ENCODE measurements at regions not wholly inside any gene's neighbourhood (a gene's known extent, or its start where the extent isn't known, plus 50 kb on each side); places are given as distances from the start of the nearest gene placed in this dataset.
"Not testable (repeated sequence)": the region's sequence is repeated elsewhere in the genome, so short reads cannot be mapped to it uniquely, and the experiment has no call there.

DNA sequence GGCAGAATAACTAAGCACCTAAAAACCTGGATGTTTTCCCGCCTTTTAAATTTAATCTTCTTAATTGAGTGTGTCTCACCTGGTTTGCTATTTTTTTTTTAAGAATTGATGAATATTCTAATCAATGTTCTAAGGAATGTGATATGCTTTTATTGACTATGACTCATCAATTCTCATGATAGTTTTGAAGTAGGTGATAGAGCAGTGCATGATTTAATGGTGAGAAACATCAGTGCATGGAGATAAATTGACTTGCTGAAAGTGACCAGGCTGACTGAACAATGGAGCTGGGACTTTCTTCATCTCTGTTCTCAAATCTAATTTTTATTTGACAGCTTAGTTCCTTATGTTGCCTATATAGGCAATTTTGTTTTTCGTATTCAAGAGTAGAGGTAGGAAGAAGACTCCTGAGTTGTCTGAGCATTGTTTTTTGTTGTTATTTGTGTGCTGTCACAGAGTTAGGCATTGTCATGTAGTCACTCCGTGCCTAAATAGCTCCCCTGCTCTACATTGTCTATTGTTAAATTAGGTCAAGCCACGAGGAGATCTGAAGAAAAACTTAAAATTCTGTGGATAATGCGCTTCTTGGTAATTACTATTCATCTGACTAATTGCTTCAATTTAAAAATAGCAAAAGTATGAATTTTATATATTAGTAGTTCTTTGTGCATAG lies 59.0 kb upstream of the NUTM2F start:
- DNase-seq: not testable (repeated sequence)

DNA sequence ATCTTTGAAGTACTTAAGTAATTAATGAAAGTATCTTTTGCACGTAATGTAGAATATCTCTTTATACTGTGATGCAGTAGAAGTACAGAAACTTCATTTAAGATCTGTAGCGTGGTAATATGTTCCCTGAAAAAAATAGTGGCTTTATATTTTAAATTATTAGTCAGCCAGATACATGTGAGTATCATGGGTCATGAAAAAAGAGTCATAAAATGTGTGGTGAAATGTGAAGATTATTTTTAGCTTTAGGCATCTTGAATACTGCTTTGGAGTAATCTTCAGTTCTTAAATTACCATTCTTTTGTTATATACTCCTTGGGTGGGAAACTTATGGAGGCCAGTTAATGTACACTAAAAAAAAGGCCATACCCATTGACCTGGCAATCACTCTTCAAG lies 59.6 kb upstream of the NUTM2F start:
- not testable (repeated sequence) for DNase-seq

DNA sequence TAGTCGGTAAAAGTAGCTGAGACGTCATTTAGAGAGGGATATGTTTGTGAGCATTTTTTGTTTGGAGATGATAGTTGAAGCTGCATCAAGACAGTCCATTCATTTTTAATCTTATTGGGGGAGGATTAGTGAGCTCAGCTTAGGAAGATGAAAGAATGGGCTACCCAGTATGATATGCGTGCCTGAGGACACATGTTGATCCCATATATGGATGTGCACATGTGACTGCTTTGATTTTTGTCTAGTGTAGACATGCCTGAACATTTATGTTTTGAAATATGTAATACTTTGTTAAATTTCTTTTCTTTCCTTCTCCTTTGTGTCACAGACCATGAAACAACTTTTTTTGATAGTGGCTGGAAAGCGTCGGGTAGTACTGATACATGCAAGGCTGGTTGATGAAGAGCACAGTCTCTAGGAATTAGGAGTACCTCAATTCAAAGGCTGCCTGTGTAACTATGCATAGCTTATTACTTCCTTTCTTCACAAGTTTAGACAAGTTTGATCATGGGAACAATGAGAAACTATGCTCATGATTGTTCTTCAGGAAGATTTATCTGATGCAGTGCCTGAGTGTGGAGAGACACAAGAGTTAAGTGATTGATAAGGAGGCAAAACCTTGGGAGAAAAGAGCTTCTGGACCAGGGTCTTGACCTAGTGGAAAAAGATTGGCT lies 62.1 kb upstream of the NUTM2F start:
- DNase-seq: not testable (repeated sequence)

DNA sequence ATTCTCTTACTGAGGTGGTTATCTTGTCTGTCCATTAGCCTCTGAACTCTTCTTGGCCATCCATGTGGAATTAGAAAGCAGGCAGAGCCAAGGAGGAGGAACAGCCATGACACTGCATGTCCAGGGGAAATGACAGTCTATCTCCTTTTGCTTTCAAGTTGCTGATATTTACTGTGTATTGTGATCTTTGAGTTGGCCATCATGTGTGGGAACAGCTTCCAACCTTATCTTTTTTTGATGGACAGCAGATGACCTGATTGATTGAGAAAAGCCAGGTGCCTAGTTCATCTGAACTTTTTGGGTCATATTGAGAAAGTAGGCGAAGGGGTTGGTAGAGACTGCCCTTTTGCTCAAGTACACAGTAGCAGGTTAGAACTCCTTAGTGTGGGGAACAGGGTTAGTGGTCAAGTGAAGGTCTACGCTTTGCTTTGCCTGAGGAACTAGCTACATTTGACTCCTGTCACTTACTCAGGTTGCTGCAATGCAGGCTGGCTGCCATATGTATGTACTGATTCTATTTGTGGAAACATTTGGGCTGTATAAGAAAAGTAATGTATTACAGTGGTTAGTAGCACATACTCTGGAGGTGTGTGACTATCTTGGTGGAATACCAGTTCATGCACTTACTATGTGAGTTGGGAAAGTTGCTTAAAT lies 64.7 kb upstream of the NUTM2F start:
- not testable (repeated sequence) for DNase-seq

DNA sequence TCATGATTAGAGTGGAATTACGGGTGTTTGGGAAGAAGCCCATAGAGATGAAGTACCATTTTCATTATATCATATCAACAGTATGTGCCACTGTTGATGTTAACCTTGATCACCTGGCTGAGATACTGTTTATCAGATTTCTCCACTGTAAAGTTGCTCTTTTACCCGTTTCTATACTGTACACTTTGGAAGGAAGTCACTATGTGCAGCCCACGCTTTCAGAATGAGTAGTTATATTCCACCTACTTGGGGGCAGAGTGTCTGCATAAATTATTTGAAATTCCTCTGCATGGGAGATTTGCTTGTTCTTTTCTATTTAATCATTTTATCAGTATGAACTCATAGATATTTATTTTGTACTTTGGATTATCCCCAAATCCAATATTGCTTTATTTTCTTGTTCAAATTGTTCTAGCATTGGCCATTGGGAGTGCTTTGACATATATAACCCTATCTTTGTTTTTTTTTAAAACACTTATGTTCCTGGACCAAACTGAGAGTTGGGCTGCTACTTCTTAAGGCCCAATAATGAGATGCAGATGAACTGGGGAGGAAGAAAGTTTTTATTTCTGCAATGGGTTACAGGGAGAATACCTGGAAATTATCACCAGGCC lies 69.4 kb upstream of the NUTM2F start:
- DNase-seq: peak; percentile 48

DNA sequence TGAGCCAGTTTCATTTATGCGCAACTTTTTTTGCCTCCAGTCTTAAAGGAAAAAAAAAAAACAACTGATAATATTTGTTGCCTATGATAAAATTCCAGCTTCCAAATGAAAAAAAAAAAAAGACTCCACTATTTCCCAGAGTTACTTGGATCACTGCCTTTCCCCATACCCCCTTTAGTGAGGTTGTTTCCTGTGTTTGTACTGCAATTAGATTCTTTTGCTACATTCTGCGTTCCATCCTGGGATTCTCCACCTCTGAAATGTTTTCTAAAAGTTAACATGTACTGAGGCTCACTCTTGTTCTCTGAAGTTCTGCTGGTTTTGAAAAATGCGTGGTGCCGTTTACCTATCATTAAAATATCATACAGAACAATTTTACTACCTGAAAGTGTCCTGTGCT lies 72.0 kb upstream of the NUTM2F start:
- not testable (repeated sequence) for DNase-seq

DNA sequence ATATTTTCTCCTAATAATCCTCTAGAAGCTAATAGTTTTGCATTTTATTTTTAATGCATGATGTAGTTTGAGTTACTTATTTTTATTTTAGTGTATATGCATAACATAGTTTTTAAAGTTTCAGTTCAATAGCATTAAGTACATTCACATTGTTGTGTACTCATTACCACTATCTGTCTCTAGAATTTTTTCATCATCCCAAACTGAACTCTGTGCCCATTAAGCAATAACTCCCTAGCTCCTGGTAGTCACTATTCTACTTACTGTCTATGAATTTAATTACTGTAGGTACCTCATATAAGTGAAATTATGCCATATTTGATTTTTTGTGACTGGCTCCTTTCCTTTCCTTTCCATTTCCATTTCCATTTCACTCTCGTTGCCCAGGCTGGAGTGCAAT lies 74.4 kb upstream of the NUTM2F start:
- DNase-seq: not testable (repeated sequence)

DNA sequence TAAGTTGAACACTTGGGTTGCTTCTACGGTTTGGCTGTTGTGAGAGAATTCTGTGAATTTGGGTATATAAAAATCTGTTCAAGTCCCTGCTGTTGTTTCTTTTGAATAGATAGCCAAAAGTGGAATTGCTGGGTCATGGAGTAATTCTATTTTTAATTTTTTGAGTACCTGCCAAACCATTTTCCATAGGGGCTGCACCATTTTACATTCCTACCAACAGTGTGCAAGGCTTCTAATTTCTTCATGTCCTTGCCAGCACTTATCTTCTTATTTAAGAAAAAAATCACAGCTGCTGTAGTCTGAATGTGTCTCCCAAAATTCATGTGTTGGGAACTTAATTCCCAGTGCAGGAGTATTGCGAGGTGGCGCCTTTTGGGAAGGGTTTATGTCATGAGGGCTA lies 75.1 kb upstream of the NUTM2F start:
- not testable (repeated sequence) for DNase-seq

DNA sequence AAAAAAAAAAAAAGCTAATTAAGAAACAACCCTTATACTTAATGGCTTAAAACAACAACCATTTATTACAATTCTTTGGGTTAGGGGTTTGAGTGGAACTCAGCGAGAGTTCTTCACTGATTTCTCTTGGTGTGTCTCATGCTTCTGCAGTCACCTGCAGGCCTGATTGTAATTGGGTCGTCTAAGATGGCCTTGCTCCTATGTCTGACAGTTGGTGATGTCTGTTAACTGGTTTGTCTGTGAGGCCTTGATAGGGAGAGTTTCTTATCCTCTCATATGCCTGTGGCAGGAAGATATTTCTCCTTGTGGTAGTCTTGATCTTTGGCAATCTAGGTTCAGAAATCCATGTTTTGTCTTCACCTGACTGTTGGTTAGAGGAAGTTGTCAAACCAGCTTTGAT lies 85.2 kb upstream of the NUTM2F start:
- not testable (repeated sequence) for DNase-seq

DNA sequence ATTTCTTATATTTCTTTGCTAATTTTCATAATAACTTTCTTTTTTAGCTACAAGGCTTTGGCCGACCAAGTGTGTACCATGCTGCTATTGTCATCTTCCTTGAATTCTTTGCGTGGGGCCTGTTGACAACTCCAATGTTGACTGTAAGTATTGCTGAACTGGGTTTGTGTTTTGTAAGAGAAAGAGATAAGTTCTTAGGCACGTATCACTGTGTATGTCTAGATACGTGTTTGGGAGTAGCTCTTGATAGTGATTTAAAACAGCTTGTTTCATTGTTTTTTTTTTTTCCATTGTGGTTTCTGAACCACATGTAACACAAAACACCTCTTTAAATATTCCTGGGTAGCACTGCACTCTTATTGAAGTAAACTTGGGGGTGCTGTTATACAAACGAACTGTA lies 86.7 kb upstream of the NUTM2F start:
- DNase-seq: not testable (repeated sequence)

DNA sequence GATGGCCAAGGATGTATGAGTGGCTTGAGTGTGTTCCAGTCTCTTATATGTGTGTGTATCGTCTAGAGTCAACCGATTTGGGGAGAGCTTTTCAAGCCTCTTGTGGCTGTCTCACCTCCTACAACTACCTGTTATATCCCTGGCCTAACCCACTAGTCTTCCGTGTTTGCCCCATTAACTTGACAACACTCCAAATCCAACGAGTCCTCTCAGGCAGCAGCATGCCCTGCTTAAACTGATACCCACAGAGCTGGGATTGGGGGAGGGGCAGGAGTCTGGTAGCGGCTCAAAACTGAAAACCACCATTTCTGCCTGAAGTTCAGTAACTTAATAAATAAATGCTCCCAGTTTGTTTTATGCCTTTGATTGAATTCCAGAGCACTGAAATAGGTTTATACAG lies 91.7 kb upstream of the NUTM2F start:
- not testable (repeated sequence) for DNase-seq

DNA sequence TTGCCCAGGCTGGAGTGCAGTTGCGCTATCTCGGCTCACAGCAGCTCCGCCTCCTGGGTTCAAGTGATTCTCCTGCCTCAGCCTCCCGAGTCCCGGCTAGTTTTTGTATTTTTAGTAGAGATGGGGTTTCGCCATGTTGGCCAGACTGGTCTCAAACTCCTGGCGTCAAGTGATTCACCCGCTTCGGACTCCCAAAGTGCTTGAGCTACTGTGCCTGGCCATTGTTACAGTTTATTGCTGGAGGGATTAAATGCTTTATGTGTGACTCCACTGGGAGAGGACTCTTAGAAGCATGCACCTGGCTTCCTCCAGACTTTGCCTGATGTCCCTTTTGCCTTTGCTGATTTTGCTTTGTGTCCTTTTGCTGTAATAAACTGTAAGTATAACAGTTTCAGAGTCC lies 93.5 kb upstream of the NUTM2F start:
- DNase-seq: not testable (repeated sequence)

DNA sequence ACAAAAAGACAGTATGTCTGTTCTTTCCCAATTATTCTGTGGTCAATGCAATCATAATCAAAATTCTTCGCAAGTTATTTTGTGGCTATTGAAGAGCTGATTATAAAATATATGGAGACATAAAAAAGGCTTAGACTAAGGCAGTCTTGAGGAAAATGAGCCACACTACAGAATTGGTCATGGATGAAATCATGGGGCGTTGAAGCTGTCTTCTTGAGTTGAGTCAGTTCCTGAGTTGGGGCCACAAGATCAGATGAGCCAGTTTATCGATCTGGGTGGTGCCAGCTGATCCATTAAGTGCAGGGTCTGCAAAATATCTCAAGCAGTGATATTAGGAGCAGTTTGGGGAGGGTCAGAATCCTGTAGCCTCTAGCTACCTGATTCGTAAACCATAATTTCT lies 96.9 kb upstream of the NUTM2F start:
- DNase-seq: peak; percentile 53

DNA sequence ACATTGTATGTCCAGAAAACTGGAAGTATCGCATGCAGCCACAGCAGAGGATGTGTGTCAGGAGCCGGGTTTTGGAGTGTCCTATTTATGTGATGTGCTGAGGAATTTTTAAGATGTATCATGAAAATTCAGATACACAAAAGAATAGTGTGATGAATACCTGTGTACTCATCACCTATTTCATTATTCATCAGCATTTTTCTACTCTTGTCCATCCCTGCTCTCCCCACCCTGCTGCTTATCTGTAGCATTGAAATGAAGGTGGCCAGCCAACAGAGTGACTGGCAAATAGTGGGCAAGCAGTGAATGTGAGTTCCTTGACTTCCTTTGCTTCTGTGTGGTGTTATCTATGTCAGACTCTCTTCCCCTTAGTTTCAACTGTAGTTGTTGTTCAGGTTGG lies 108.7 kb upstream of the NUTM2F start:
- DNase-seq: not testable (repeated sequence)

DNA sequence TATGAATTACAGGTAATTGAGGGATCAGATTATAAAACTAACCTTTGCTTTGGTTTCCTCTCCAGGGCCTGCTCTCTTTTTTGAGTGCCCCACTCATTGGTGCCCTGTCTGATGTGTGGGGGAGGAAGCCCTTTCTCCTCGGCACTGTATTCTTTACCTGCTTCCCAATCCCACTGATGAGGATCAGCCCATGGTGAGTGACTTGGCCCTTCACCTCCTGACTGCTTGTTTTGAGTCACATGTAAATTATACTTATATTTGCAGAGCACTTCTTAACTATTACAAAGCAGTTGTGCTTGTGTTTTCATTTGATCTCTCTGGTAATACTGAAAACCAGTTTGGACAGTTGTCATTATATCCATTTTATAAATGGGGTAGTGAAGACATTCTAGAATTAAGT lies 109.9 kb upstream of the NUTM2F start:
- not testable (repeated sequence) for DNase-seq

DNA sequence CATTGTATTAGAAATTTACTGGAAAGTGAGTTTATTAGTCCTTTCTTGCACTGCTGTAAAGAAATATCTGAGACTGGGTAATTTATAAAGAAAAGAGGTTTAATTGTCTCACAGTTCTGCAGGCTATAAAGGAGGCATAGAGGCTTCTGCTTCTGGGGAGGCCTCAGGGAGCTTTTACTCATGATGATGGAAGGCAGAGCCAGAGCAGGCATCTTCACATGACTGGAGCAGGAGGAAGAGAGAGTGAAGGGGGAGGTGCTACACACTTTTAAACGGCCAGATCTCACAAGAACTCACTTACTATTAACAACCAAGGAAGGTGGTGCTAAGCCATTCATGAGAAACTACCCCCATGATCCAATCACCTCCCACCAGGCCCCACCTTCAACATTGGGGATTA lies 112.7 kb upstream of the NUTM2F start:
- not testable (repeated sequence) for DNase-seq

DNA sequence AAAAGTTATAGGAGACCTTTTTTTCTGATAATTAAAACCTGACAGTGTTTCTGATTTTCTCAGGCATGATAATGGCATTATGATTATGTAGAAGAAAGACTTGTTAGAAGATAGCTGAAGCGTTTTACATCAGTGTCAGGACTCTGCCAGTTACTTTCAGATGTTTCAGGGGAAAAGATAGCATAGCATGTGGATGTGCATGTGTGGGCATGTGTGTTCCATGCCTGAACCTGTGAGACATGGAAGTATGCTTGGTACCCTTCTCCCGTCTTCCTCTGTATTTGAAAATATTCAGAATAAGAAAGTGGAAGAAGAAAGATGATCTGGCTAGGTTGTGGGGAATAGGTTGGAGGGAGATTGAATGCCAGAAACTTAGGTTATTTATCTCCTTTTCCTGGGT lies 113.1 kb upstream of the PCAT7 start:
- DNase-seq: no peak

DNA sequence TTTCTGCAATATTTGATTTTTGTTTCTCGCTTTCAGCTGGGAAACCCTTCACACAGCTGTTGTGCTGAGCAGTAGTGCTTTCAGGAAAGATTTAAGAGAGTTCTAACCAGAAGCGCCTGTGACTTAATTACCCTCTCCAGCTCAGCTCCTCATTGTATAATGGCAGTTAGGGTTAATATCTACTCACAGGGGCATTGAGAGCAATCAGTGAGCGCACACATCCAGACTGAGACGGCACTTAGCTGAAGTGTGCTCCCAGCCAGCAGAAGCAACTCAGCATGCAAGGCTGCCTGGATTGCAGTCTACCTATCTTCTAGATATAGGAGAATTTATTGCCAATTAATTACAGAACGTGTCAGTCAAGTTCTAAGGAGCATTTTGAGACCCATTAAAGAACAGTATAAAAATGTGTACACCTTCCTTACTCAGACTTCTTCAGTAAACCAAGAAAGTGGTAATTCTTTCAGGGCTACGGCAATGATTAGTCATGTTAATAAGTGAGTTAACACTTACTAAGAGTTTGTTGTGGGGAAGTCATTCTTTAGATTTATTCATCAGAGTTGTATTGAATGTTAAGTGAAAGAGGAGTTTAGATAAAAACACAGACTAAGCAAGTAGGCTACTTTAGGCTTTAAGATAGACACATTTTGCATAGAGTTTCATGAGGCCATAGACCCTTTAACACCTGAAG lies 111.7 kb upstream of the PCAT7 start:
- DNase-seq: no peak

DNA sequence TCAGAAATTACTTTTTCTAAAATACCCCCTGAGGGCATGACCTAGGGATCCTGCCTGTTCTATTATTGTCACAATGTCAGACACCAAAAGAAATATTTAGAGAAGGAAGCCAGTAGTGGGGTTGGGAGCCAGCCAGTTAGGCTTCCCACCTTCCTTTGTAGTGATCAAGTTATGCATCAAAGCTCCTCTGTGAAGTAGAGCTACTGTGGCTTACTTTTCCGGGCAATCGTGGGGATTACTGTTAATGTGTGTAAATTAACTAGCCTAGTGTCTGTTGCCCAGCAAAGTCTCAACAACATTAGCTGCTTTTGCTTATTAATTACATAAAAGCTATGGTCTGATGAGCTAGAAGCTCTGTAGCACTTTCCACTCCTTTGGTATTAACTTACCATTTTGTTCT lies 109.0 kb upstream of the PCAT7 start:
- DNase-seq: no peak

DNA sequence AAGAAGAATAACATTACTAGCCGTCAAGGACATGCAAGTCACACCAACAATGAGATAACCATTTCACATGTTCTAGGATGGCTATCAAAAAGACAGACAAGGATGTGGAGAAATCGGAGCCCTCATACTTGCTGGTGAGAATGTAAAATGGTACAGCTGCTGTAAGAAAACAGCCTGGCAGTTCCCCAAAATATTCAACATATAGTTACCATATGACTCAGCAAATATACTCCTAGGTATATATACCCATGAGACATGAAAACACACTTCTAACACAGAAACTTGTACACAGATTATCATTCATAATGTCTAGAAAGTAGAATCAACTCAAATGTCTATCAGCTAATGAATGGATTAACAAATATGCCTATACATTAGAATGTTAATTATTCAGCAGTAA lies 105.4 kb upstream of the PCAT7 start:
- peak; percentile 7 for DNase-seq

DNA sequence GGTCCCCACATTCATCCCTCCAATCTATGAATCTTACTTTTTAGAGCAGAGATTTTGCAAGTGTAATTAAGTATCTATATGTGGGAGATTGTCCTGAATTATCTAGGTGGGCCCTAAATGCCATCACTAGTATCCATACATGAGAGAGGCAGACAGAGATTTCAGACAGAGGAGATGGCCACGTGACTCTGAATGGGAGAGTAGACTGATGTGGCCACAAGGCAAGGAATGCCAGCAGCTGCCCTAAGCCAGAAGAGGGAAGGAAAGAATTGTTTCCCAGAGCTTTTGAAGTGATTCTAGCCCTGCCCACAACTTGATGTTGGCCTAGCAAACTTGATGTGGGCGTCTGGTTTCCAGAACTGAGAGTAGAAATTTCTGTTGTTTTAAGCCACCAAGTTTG lies 90.1 kb upstream of the PCAT7 start:
- no peak for DNase-seq

DNA sequence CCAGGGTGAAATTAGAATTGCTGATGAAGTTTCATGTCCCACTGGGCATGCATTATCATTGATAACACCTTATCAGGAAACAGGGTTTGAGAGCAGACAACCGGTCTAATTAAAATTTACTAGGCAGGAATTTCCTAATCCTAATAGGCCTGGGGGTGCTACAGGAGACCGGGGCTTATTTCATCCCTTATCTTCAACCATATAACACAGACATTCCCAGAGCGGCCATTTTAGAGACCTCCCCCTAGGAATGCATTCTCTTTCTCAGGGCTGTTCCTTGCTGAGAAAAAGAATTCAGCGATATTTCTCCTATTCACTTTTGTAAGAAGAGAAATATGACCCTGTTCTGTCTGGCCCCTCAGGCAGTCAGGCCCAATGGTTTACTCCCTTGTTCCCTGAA lies 82.8 kb upstream of the PCAT7 start:
- DNase-seq: not testable (repeated sequence)

DNA sequence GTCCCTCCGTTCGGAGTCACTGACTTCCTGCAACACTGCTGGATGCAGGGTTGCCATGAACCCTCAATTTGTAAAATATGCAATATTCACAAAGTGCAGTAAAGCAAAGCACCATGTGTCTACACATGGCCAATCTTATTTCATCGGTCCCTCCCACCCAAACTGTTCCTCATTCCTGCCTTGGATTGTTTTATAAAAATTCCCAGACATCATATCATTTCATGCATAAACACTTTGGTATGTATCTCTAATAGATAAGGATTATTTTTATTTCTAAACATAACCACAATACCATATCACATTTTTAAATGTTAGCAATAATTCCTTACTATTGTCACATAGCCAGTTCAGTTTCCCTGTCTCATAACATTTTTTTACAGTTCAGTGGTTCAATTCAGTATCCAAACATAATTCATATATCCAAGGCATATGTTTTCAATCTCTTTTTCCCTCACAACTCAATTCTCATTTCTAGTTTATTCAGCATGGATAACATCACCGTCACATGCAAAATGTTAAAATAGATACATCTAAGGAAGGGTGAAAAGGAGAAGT lies 82.0 kb upstream of the PCAT7 start:
- DNase-seq: no peak
